ENCODE measurements at regions not wholly inside any gene's neighbourhood (a gene's known extent, or its start where the extent isn't known, plus 50 kb on each side); places are given as distances from the start of the nearest gene placed in this dataset.

- TF ChIP-seq ZNF512 (CRISPR knock-in tag; IDR thresholded peaks at IDR 0.05; ENCODE audit: borderline replicate concordance) = no peak
- TF ChIP-seq IRF1 (CRISPR knock-in tag; IDR thresholded peaks at IDR 0.05) = no peak
- TF ChIP-seq CREB1 (CRISPR knock-in tag; IDR thresholded peaks at IDR 0.05) = no peak
These were observed 119.9 kb upstream of the PCDH17 start (continued) for GRCh38 chr13:57511603-57512002.

GRCh38 chr13:57527114-57527735 lies 104.3 kb upstream of the PCDH17 start:
- POLR2A ChIA-PET = no interaction called here
- Mint-ChIP-seq H3K9me3 (peaks cover 27% of the 10 kb centered on the region), H3K27ac (no peak overlapping the region), H3K4me1 (no peaks in the 10 kb centered on the region), H3K4me3 (no peak overlapping the region), H3K27me3 (ENCODE audit: low read depth) (no peaks in the 10 kb centered on the region), H3K36me3 (peaks cover 11% of the 10 kb centered on the region)
- CTCF ChIA-PET = no interaction called here
- TF ChIP-seq STAT6 (CRISPR knock-in tag; conservative IDR thresholded peaks at IDR 0.05; ENCODE audit: low read depth) = no peak
- ATAC-seq = no peak
- DNase-seq (ENCODE audit: low spot score) = no peak

- Mint-ChIP-seq H3K27me3 (ENCODE audit: low read depth) (no peaks in the 10 kb centered on the region), H3K36me3 (peaks cover 11% of the 10 kb centered on the region), H3K9me3 (peaks cover 40% of the 10 kb centered on the region), H3K4me1 (no peaks in the 10 kb centered on the region), H3K27ac (no peak overlapping the region), H3K4me3 (no peak overlapping the region)
- ChIA-PET POLR2A (no interaction called here), CTCF (no interaction called here)
- TF ChIP-seq JAZF1 (CRISPR knock-in tag; IDR thresholded peaks at IDR 0.05) = no peak
- no peak for TF ChIP-seq USF1 (CRISPR knock-in tag; IDR thresholded peaks at IDR 0.05)
- TF ChIP-seq AFF4 (CRISPR knock-in tag; IDR thresholded peaks at IDR 0.05; ENCODE audit: borderline replicate concordance) = no peak
- no peak for TF ChIP-seq MYBL2 (CRISPR knock-in tag; IDR thresholded peaks at IDR 0.05)
- TF ChIP-seq ATF2 (CRISPR knock-in tag; IDR thresholded peaks at IDR 0.05; ENCODE audit: borderline replicate concordance, low read depth) = no peak
- TF ChIP-seq TEAD4 (CRISPR knock-in tag; IDR thresholded peaks at IDR 0.05) = no peak
- no peak for TF ChIP-seq CTCF (IDR thresholded peaks at IDR 0.05)
- no peak for TF ChIP-seq ZNF138 (CRISPR knock-in tag; conservative IDR thresholded peaks at IDR 0.05)
- no peak for TF ChIP-seq JUN (CRISPR knock-in tag; IDR thresholded peaks at IDR 0.05)
- DNase-seq (ENCODE audit: low spot score) = no peak
- no peak for ATAC-seq
These were observed 100.3 kb upstream of the PCDH17 start for GRCh38 chr13:57531256-57531655.
